ENCODE measurements at regions not wholly inside any gene's neighbourhood (a gene's known extent, or its start where the extent isn't known, plus 50 kb on each side); places are given as distances from the start of the nearest gene placed in this dataset.

DNA sequence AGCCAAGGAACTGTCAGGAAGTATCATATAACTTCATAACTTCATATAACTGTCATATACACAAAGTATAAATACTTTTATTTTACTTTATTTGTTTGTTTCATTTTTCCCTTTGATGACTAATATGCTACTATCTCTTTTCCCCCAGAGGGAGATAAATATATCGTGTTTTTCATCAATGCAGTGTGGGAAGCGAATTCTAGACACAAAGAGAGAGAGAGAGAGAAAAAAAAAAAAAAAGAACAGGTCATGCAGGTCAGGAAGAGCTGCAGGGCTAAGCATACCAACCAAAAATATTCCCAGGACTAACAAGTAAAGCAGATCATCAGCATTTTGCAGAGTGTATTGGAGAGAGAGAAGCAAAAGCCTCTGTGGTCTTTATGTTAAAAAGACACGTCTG lies 1849.2 kb downstream of the STIM2 start:
- no peak for TF ChIP-seq EZH2 (IDR thresholded peaks at IDR 0.05; ENCODE audit: low read depth)
- TF ChIP-seq, protein P1, sequence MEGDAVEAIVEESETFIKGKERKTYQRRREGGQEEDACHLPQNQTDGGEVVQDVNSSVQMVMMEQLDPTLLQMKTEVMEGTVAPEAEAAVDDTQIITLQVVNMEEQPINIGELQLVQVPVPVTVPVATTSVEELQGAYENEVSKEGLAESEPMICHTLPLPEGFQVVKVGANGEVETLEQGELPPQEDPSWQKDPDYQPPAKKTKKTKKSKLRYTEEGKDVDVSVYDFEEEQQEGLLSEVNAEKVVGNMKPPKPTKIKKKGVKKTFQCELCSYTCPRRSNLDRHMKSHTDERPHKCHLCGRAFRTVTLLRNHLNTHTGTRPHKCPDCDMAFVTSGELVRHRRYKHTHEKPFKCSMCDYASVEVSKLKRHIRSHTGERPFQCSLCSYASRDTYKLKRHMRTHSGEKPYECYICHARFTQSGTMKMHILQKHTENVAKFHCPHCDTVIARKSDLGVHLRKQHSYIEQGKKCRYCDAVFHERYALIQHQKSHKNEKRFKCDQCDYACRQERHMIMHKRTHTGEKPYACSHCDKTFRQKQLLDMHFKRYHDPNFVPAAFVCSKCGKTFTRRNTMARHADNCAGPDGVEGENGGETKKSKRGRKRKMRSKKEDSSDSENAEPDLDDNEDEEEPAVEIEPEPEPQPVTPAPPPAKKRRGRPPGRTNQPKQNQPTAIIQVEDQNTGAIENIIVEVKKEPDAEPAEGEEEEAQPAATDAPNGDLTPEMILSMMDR (conservative IDR thresholded peaks at IDR 0.05), result no peak
